GM13976 (cell line): ENCODE measurements at regions not wholly inside any gene's neighbourhood (a gene's known extent, or its start where the extent isn't known, plus 50 kb on each side); places are given as distances from the start of the nearest gene placed in this dataset.

Source experiments
- DNase-seq: peaks from one replicate; pipeline ENCODE4 v3.0.0; 2012; ENCODE audit warnings: low spot score
- in situ Hi-C: fragments of 300-500 bp; cut with MboI; formaldehyde crosslinking; loops from one replicate; pipeline ENCODE4 v1.12.0; 2022; ENCODE audit warnings: low sequenced_read_pairs, mixed read lengths, inconsistent platforms; ENCODE audit not compliant: unreplicated experiment
- TF ChIP-seq, protein P1 (sequence below): IDR thresholded peaks from 2 replicates; pipeline ENCODE4 v1.5.1; 2012; ENCODE audit warnings: borderline replicate concordance, mild to moderate bottlenecking; ENCODE audit not compliant: insufficient read depth; ENCODE audit errors: extremely low read depth, missing control alignments, control extremely low read depth

DNA sequence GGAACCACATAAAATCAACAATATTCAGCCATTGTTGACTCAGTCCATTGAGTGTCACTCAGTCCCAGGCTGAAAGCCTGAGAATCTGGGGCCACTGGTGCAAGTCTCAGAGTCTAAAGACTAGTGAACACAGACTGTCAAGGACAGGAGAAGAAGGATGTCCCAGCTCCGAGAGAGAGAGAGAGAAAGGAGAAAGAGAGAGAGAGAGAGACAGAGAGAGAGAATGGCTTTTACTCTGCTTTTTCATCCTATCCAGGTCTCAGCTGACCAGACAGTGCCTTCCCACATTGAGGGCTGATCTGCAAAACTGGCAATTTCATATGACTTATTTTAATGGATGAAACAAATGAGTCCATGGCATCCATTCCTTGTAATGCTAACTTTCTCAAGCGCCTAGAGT, 984.1 kb downstream of the UQCRFS1 start:
- in situ Hi-C loops: no loop called here
- DNase-seq: no peak
- TF ChIP-seq, protein P1, sequence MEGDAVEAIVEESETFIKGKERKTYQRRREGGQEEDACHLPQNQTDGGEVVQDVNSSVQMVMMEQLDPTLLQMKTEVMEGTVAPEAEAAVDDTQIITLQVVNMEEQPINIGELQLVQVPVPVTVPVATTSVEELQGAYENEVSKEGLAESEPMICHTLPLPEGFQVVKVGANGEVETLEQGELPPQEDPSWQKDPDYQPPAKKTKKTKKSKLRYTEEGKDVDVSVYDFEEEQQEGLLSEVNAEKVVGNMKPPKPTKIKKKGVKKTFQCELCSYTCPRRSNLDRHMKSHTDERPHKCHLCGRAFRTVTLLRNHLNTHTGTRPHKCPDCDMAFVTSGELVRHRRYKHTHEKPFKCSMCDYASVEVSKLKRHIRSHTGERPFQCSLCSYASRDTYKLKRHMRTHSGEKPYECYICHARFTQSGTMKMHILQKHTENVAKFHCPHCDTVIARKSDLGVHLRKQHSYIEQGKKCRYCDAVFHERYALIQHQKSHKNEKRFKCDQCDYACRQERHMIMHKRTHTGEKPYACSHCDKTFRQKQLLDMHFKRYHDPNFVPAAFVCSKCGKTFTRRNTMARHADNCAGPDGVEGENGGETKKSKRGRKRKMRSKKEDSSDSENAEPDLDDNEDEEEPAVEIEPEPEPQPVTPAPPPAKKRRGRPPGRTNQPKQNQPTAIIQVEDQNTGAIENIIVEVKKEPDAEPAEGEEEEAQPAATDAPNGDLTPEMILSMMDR: no peak

DNA sequence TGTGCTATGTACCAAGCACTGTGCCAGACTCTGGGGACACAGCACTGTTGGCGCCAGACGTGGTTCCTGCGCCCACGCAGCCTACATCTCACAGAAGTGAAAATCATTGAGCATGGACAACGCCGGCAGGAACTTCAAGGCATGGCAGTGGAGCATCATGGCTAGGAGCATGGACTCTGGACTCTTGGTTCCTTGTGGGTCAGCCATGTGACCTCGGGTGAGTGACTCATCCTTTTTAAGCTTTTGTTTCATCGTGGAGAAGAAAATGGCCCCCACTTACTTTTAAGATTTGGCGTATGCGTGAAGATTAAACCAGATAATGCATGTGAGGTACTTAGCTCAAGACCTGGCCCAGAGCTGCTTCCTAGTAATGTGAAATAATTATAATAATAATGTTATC, 988.5 kb downstream of the UQCRFS1 start:
- DNase-seq: no peak
- TF ChIP-seq, protein P1: no peak
- in situ Hi-C loops: no loop called here

DNA sequence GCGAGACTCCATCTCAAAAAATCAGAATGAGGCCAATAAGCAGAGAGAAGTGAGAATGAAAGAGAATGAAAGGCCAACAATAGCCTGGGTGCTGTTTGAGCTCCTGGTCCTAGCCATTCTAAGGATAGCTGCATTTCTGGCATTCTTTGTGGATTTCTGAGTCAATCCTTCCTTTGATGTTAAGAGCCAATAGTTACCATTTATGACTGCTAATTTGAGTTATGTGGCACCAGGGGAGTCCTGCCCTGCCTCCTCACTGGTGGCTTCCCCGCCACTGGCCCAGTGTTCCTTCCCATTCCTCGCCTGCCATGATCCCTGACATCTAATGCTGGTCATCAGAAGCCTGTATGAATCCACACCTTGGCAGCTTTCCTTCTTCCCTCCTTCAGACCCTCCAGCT, 991.2 kb downstream of the UQCRFS1 start:
- TF ChIP-seq, protein P1: no peak
- DNase-seq: no peak
- in situ Hi-C loops: no loop called here

DNA sequence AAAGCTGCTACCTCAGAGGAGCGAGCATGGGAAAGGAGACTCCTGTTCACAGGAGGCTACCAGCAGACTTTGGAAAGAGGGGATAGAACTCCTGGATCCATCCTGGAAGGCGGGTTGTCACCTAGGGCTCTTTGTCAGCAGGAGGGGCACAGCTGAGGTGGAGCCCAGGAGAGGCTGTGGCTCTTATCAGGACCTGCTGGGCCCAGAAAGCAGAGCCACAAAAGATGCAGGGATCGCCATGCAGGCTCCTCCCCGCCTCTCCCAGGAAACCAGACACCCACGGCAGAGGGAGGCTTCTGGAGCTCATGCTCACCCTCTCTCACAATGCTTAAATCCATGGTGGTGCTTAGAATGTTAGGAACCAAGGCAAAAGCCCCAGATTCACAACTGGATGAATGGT, 994.2 kb downstream of the UQCRFS1 start:
- TF ChIP-seq, protein P1: no peak
- in situ Hi-C loops: no loop called here
- DNase-seq: no peak

DNA sequence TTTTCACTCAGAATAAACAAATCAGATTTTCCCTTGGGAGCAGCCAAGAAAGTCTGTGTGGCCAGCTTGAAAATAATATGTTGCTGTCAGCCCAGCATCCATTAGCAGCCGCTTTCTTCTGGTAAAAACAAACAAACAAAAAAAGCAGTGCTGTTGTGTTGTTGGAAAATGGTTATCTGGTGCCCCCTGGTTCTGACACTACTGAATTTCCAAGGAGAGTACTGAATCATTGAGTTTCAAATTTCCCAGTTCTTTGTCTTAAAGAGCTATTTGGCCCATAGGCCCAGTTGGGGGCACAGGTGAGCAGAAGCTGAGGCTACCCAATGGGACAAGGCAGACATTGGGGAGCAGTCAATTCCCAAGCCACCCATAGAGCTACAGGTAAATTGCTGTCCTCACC, 995.9 kb downstream of the UQCRFS1 start:
- in situ Hi-C loops: no loop called here
- TF ChIP-seq, protein P1: no peak
- DNase-seq: no peak

DNA sequence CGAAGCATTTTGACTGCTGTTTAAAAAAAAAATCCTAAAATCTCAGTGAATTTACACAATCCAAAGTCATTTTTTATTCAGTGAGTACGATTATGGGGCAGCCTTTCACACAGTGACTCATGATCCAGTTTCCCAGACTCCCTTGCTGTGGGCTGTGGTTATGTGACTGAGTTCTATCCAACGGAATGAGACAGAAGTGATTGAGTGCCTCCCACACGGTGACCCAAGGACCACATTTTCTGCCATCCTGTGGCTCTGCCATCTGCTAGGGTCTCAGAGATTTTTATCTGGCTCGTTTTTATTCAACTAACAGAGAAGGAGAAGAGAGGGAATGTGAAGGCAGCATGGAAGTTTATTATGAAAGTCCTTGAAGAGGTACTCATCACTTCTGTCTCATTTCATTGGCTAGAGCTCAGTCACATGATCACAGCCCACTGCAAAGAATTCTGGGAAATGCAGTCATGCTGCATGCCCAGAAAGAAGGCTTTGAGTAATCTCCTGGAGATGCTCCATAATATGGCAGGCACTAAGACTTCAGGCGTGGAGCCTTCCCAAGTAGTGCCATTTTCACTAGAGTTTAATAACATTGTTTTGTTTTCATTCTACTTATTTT, 999.4 kb downstream of the UQCRFS1 start:
- in situ Hi-C loops: no loop called here
- no peak for DNase-seq
- TF ChIP-seq, protein P1: no peak
